Astrocyte (in vitro differentiated cells and primary cell): ENCODE measurements at regions not wholly inside any gene's neighbourhood (a gene's known extent, or its start where the extent isn't known, plus 50 kb on each side); places are given as distances from the start of the nearest gene placed in this dataset.

Experiments used
- CTCF ChIP-seq: IDR thresholded peaks from 2 replicates; pipeline ENCODE4 v1.5.1; 2011; ENCODE audit warnings: low read depth, mild to moderate bottlenecking, inconsistent platforms, low read length, moderate library complexity; ENCODE audit not compliant: insufficient read depth
- EZH2 ChIP-seq: IDR thresholded peaks from 2 replicates; pipeline ENCODE4 v1.6.1; 2012; ENCODE audit warnings: mild to moderate bottlenecking, low read length, inconsistent platforms; ENCODE audit not compliant: insufficient read depth

- no peak for TF ChIP-seq CTCF
- no peak for TF ChIP-seq EZH2
Measured at GRCh38 chr5:165805756-165806155, 2300.3 kb downstream of the MAT2B start.
